Activated naive CD4-positive, alpha-beta T cell treated with anti-CD3 and anti-CD28 coated beads, Interleukin-2, amount 50 U/mL, for 24 hours (primary cell): ENCODE measurements at regions not wholly inside any gene's neighbourhood (a gene's known extent, or its start where the extent isn't known, plus 50 kb on each side); places are given as distances from the start of the nearest gene placed in this dataset.

Source experiments
- H3K27ac Mint-ChIP-seq: one replicate; pipeline ENCODE4 v1.8.0; 2021; ENCODE audit warnings: mild to moderate bottlenecking, mixed read lengths
- H3K27me3 Mint-ChIP-seq: one replicate; pipeline ENCODE4 v1.8.0; 2021; ENCODE audit warnings: mixed read lengths
- H3K36me3 Mint-ChIP-seq: one replicate; pipeline ENCODE4 v1.8.0; 2021; ENCODE audit warnings: mixed read lengths
- H3K4me1 Mint-ChIP-seq: one replicate; pipeline ENCODE4 v1.8.0; 2021; ENCODE audit warnings: mixed read lengths
- H3K4me3 Mint-ChIP-seq: one replicate; pipeline ENCODE4 v1.8.0; 2021; ENCODE audit warnings: mild to moderate bottlenecking, mixed read lengths
- H3K9me3 Mint-ChIP-seq: one replicate; pipeline ENCODE4 v1.8.0; 2021; ENCODE audit warnings: mixed read lengths

DNA sequence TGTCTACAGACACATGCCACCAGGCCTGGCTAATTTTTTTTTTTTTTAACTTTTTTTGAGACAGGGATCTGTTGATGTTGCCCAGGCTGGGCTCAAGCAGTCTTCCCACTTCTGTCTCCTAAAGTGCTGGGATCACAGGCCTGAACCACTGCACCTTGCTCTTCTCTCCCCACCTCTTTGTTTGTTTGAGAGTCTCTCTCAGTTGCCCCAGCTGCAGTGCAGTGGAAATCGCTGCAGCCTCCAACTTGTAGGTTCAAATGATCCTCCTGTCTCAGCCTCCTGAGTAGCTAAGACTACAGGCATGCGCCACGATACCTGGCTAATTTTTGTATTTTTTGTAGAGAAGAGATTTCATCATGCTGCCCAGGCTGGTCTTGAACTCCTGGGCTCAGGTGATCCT, 115.6 kb downstream of the LARP7 start:
- no peaks in the 10 kb centered on the region for H3K36me3 Mint-ChIP-seq
- H3K9me3 Mint-ChIP-seq, result no peaks in the 10 kb centered on the region
- peaks cover 2% of the 10 kb centered on the region for H3K27me3 Mint-ChIP-seq
- no peaks in the 10 kb centered on the region for H3K4me1 Mint-ChIP-seq
- no peak overlapping the region for H3K4me3 Mint-ChIP-seq
- H3K27ac Mint-ChIP-seq, result no peak overlapping the region

DNA sequence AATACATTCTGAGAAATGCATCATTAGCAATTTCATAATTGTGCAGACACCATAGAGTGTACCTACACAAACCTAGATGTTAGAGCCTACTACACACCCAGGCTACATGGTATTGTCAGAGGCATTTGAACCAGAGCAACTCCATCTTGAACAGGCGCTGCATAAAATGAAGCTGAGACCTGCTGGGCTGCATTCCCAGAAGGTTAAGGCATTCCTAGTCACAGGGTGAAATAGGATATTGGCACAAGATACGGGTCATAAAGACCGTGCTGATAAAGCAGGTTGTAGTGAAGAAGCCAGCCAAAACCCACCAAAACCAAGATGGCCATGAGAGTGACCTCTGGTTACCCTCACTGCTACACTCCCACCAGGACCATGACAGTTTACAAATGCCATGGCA, 116.4 kb downstream of the LARP7 start:
- no peak overlapping the region for H3K4me3 Mint-ChIP-seq
- no peaks in the 10 kb centered on the region for H3K4me1 Mint-ChIP-seq
- peaks cover 2% of the 10 kb centered on the region for H3K27me3 Mint-ChIP-seq
- H3K9me3 Mint-ChIP-seq, result no peaks in the 10 kb centered on the region
- no peaks in the 10 kb centered on the region for H3K36me3 Mint-ChIP-seq
- no peak overlapping the region for H3K27ac Mint-ChIP-seq

DNA sequence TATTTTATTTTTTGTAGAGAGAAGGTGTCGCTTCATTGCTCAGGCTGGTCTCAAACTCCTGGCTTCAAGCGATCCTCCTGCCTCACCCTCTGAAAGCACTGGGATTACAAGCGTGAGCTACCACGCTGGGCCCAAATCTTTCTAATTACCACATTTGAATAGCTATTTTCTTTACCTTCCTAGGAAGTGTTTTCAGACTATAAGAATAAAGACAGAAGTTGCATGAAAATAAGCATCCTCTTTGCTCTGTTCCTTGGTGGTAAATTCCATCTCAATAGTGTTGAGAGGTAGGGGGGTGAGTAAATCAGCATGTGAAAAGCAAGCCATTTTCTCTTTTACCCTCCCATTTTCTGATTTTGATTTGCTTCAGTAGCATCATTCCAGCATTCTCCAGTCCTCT, 122.4 kb downstream of the LARP7 start:
- no peaks in the 10 kb centered on the region for H3K4me1 Mint-ChIP-seq
- H3K36me3 Mint-ChIP-seq, result no peaks in the 10 kb centered on the region
- H3K9me3 Mint-ChIP-seq, result no peaks in the 10 kb centered on the region
- no peak overlapping the region for H3K4me3 Mint-ChIP-seq
- peaks cover 2% of the 10 kb centered on the region for H3K27me3 Mint-ChIP-seq
- H3K27ac Mint-ChIP-seq, result no peak overlapping the region

DNA sequence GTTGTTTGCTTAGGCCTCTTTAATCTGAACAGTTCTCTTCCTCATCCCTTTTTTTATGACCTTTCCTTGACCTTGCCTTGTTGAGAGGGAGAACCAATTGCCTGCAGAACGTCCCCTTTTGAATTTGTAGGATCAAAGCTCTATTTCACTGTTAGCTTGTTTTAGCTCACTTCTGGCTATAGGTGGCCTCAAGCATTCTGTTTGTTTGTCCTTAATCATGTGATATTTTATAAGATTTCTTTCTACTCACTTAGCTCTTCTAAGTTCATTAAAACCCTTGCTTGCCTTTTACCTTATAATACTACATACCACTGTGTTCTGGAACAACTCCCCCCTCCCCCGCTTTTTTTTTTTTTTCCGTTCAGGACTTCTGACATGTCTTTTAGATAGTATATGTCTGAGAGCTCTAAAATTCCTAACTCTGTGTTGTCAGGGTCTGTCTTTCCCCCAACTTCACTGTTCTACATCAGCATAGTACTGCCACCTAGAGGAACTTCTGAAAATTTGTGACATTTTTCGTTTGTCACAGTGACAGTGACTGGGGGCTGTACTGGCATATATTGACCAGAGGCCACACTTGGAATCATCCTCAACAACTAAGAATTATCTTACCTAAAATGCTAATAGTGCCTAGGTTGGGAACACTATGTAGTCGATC, 128.5 kb downstream of the LARP7 start:
- Mint-ChIP-seq H3K27me3 (peaks cover 4% of the 10 kb centered on the region), H3K4me3 (no peak overlapping the region), H3K27ac (no peak overlapping the region), H3K9me3 (no peaks in the 10 kb centered on the region), H3K4me1 (no peaks in the 10 kb centered on the region), H3K36me3 (no peaks in the 10 kb centered on the region)

DNA sequence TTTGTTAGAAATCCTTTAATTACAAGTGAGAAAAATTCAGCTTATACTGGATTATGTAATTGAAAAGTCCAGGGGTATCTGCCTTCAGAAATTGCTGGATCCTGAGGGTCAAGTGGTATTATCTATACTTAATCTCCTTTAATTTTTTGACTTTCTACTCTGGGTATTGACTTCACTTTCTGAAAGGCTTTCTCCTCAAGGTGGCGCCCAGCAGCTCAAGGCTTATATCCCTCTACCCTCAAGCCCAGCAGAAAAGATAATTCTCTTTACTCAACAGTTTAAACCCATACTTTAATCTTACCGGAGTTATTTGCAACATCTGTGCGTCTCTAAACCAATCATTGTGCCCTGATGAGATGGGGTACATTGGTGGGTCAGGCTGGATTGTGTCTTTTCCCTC, 129.5 kb downstream of the LARP7 start:
- Mint-ChIP-seq H3K4me1 (no peaks in the 10 kb centered on the region), H3K36me3 (no peaks in the 10 kb centered on the region), H3K9me3 (no peaks in the 10 kb centered on the region), H3K27ac (no peak overlapping the region), H3K4me3 (no peak overlapping the region), H3K27me3 (peaks cover 5% of the 10 kb centered on the region)

DNA sequence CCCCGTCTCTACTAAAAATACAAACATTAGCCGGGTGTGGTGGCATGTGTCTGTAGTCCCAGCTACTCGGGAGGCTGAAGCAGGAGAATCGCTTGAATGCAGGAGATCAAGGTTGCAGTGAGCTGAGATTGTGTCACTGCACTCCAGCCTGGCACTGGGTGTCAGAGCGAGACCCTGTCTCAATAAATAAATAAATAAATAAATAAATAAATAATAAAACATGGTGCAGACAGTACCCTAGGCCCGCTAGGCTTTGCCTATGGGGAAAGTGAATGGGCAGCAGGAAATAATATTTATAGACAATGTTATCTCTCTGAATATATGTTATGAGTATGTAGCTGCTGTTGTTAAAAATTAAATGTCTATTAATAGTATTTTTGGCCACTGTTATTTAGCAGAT, 130.4 kb downstream of the LARP7 start:
- no peaks in the 10 kb centered on the region for H3K4me1 Mint-ChIP-seq
- H3K4me3 Mint-ChIP-seq, result no peak overlapping the region
- H3K27me3 Mint-ChIP-seq, result peaks cover 5% of the 10 kb centered on the region
- no peaks in the 10 kb centered on the region for H3K36me3 Mint-ChIP-seq
- H3K27ac Mint-ChIP-seq, result no peak overlapping the region
- no peaks in the 10 kb centered on the region for H3K9me3 Mint-ChIP-seq

DNA sequence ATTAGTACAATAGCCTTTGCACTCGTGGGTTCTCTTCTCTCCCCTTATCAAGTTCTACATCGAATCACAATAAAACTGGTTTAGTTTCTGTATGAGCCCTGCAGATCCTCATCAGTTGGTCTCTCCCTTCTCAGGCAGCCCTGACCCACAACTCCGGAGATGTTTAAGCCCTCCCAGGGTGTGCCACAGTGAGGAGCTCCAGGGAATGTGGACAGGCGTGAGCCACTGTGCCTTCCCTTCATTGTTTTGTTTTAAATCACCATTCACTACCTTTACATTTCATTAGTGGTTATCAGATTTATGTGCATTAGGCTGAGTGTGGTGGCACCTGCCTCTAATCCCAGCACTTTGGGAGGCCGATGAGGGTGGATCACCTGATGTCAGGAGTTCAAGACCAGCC, 133.2 kb downstream of the LARP7 start:
- Mint-ChIP-seq H3K4me1 (no peaks in the 10 kb centered on the region), H3K36me3 (no peaks in the 10 kb centered on the region), H3K27me3 (peaks cover 4% of the 10 kb centered on the region), H3K9me3 (no peaks in the 10 kb centered on the region), H3K27ac (no peak overlapping the region), H3K4me3 (no peak overlapping the region)

DNA sequence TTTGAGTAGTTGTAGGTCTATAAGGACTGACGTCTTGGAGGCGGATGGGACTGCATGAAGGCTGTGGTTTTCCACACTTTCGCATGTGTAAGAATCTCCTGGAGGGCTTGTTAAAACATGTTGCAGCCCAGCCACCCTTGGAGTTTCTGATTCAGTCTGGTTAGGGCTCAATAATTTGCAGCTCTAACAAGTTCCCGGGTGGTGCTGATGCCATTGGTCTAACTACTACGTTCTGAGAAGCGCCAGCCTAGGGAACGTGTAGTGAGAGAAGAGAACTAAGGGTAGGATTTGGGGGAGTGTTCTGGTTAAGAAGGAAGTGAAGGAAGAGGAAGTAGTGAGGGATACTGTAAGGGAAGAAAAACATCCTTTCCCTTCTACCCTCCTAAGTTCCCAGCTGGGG, 138.9 kb downstream of the LARP7 start:
- no peaks in the 10 kb centered on the region for H3K36me3 Mint-ChIP-seq
- H3K27ac Mint-ChIP-seq, result no peak overlapping the region
- H3K4me1 Mint-ChIP-seq, result no peaks in the 10 kb centered on the region
- H3K27me3 Mint-ChIP-seq, result peaks cover under 1% of the 10 kb centered on the region
- H3K4me3 Mint-ChIP-seq, result no peak overlapping the region
- H3K9me3 Mint-ChIP-seq, result no peaks in the 10 kb centered on the region

DNA sequence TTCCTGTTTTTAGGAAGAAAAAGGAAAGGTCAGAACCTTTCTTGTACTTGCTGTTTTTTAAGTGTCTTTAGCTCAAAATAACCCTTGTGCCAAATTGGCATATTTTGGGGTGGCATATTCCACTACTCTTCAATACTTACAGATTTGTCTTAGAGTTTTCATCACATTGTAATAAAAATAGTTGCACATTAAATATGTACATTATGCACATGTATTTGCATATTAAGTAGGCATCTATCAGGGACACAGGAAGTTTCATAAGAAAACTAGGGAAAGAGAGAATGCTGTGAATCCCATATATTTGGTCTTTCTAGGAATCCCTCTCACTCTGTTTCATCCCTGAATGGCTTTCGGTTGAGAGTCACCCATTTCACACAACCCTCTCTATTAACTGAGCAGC, 139.6 kb downstream of the LARP7 start:
- no peaks in the 10 kb centered on the region for H3K27me3 Mint-ChIP-seq
- H3K36me3 Mint-ChIP-seq, result no peaks in the 10 kb centered on the region
- H3K27ac Mint-ChIP-seq, result no peak overlapping the region
- no peaks in the 10 kb centered on the region for H3K9me3 Mint-ChIP-seq
- H3K4me3 Mint-ChIP-seq, result no peak overlapping the region
- no peaks in the 10 kb centered on the region for H3K4me1 Mint-ChIP-seq

DNA sequence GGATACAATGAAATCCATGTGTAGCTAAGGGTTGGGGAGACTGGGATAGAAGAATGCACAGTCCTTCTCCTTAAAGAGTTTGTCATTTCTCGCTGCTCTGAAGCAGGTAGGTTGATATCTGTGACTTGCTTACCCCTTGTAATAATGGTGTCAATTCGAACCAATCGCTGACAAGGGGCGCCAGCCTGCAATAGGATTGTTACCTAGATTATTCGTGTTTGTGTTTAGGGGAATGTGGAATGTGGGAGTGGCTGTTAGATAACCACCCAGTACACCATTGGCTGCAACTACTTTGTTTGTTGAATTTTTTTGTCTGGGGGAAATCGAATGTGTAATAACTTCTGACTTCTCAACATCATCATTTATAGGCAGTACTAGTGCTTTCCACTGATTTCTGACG, 141.6 kb downstream of the LARP7 start:
- Mint-ChIP-seq H3K27me3 (no peaks in the 10 kb centered on the region), H3K4me1 (no peaks in the 10 kb centered on the region), H3K9me3 (no peaks in the 10 kb centered on the region)

DNA sequence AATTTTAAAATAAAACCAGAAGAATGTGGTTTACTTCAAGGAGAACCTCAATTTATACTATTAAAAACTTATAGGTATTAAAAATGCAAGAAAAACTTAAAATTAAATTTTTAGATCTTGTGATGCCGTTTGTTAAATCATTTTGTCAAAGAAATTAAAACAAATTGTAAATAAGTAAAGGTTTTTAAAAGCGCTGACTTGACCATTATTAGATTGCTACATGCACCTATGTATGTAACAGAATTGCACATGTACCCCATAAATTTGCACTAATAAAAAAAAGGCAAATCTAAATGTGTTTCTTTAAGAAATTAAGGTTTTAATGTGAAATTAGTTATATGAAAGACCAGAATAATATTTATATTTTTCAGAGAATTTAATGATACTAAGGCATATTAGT, 156.1 kb downstream of the LARP7 start:
- H3K9me3 Mint-ChIP-seq, result no peaks in the 10 kb centered on the region
- no peak overlapping the region for H3K27ac Mint-ChIP-seq
- H3K4me3 Mint-ChIP-seq, result no peak overlapping the region
- no peaks in the 10 kb centered on the region for H3K4me1 Mint-ChIP-seq
- no peaks in the 10 kb centered on the region for H3K36me3 Mint-ChIP-seq
- H3K27me3 Mint-ChIP-seq, result peaks cover 8% of the 10 kb centered on the region

More for the DNA sequence above, 141.6 kb downstream of the LARP7 start:
- H3K4me3 Mint-ChIP-seq, result no peak overlapping the region
- peak overlapping the region; percentile 12 for H3K27ac Mint-ChIP-seq
- no peaks in the 10 kb centered on the region for H3K36me3 Mint-ChIP-seq

DNA sequence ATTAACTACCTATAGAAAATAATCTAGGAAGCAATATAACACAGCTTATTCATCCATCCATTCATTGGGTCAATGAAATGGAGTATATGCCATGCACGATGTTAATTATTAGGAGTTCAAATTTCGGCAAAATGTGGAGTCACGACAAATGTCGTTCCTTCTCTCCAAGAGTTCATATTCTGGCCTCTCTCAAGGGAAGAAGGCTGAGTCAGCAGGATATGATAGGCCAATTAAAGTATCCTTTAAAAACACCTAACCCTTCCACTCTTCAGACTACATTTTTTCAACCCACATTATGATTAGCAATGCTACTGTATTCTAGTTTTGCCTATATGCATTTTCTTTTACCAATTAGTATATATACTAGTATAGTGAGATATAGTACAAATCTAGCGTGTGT, 163.1 kb downstream of the LARP7 start:
- H3K27ac Mint-ChIP-seq, result no peak overlapping the region
- peaks cover 7% of the 10 kb centered on the region for H3K27me3 Mint-ChIP-seq
- no peaks in the 10 kb centered on the region for H3K4me1 Mint-ChIP-seq
- H3K9me3 Mint-ChIP-seq, result no peaks in the 10 kb centered on the region
- no peaks in the 10 kb centered on the region for H3K36me3 Mint-ChIP-seq
- H3K4me3 Mint-ChIP-seq, result no peak overlapping the region

DNA sequence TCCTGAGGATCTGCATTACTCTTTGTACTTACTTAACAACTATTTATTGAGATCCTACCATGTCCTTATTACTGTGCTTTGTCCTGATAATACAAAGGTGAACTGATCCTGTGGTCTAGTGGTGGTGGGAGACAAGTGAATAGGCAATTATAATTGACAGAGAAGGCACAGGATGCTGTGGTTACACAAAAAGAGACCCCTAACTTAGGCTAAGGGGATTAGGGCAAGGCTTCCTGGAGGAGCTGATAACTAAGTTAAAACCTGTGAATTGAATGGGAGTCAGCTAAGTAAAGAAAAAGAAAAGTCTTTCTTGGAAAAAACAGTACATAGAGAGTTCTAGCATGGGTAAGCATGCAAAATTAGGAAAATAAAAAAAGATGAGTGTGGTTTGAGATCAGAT, 164.4 kb downstream of the LARP7 start:
- peaks cover 7% of the 10 kb centered on the region for H3K27me3 Mint-ChIP-seq
- H3K4me3 Mint-ChIP-seq, result no peak overlapping the region
- H3K9me3 Mint-ChIP-seq, result no peaks in the 10 kb centered on the region
- H3K4me1 Mint-ChIP-seq, result no peaks in the 10 kb centered on the region
- no peaks in the 10 kb centered on the region for H3K36me3 Mint-ChIP-seq
- H3K27ac Mint-ChIP-seq, result no peak overlapping the region

DNA sequence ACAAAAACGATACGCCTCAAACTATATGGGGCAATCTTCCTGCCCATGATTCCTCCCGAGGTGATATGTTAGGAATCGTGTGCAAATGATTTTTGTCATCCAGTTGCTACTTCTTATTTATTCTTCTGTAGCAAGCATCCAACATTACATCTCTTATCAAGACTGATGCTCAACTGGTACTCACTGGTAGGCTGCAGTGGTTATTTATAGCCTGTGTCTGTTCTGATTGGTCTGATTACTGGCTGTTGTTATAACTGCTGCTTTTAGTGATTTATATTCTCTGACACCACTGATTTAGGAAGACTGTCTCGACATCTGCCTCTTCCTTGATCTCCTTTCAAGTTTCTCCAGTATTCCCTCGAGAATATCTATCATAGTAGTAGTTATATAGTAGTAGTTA, 165.8 kb downstream of the LARP7 start:
- H3K36me3 Mint-ChIP-seq, result no peaks in the 10 kb centered on the region
- no peaks in the 10 kb centered on the region for H3K4me1 Mint-ChIP-seq

DNA sequence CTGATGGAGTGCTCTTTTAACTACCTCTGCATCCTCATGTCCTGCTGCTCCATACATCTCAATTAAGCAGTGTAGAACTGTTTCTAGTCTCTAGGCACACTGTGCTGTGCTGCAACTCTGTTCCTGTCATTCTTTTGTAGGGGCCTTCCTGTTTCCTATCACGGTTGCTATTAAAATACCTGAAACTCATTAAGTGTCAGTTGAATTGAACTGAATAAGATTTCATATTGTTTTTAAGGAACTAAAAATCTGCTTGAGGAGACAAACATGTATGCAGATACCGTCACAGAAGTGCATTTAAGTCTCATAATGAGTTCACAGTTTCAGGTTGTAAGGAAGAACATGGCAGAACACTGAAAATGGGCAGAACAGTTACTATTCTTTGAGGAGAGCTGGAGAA, 170.1 kb downstream of the LARP7 start:
- no peak overlapping the region for H3K27ac Mint-ChIP-seq
- H3K27me3 Mint-ChIP-seq, result peaks cover 6% of the 10 kb centered on the region
- H3K36me3 Mint-ChIP-seq, result no peaks in the 10 kb centered on the region
- no peaks in the 10 kb centered on the region for H3K9me3 Mint-ChIP-seq
- no peak overlapping the region for H3K4me3 Mint-ChIP-seq
- no peaks in the 10 kb centered on the region for H3K4me1 Mint-ChIP-seq

More for the DNA sequence above, 165.8 kb downstream of the LARP7 start:
- H3K9me3 Mint-ChIP-seq, result no peaks in the 10 kb centered on the region
- peaks cover 7% of the 10 kb centered on the region for H3K27me3 Mint-ChIP-seq
- H3K4me3 Mint-ChIP-seq, result no peak overlapping the region
- no peak overlapping the region for H3K27ac Mint-ChIP-seq

DNA sequence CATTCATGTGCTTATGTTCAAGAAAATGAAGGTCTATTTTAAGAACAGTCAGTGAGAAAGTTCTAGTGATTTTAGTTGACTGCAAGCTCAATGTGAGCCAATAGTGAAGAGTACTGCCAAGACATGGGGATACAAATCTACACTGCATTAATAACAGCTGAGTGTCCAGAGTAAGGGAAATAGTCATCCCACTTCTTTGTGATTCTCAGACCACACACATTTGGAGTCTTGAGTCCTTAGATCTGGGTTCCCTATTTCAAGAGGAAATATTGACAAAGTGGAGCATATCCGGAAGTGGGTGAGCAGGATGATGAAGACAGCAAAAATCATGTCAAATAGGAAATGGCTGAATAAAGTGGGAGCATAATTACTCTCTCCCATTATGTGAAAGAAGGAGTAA, 171.1 kb downstream of the LARP7 start:
- H3K4me1 Mint-ChIP-seq, result no peaks in the 10 kb centered on the region
- H3K27ac Mint-ChIP-seq, result no peak overlapping the region
- H3K4me3 Mint-ChIP-seq, result no peak overlapping the region
- H3K27me3 Mint-ChIP-seq, result peaks cover 6% of the 10 kb centered on the region
- H3K36me3 Mint-ChIP-seq, result no peaks in the 10 kb centered on the region
- H3K9me3 Mint-ChIP-seq, result no peaks in the 10 kb centered on the region

DNA sequence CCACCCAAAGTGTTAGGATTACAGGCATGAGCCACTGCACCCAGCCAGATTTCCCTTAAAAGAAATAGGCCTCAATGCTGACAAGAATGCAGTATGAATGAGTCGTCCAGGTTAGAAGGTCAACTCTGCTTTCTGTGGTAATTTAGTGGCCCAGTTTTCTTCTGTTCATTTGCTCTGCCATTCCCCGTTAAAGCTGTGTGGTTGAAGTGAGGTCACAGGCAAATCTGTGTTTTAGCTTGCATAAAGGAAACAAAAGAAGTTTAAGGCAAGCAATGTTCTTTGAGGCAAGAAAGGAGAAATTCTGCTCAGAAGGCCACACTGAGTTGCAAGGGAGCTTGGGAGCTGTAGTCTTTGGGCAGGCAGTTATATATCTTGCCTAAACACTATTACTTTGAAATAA, 176.8 kb downstream of the LARP7 start:
- H3K27me3 Mint-ChIP-seq, result peaks cover 9% of the 10 kb centered on the region
- no peak overlapping the region for H3K27ac Mint-ChIP-seq
- no peaks in the 10 kb centered on the region for H3K36me3 Mint-ChIP-seq
- H3K4me1 Mint-ChIP-seq, result peaks cover 9% of the 10 kb centered on the region
- H3K9me3 Mint-ChIP-seq, result no peaks in the 10 kb centered on the region
- no peak overlapping the region for H3K4me3 Mint-ChIP-seq
